GM12864 (cell line): ENCODE measurements at regions not wholly inside any gene's neighbourhood (a gene's known extent, or its start where the extent isn't known, plus 50 kb on each side); places are given as distances from the start of the nearest gene placed in this dataset.

ENCODE experiments used
- DNase-seq: peaks from one replicate; pipeline ENCODE4 v3.0.0-alpha.2; 2011; ENCODE audit warnings: low read depth
- H3K4me3 ChIP-seq: 2 replicates; pipeline ENCODE4 v1.5.1; 2011; ENCODE audit warnings: mild to moderate bottlenecking, low read depth, low read length, control low read depth
- CTCF ChIP-seq: IDR thresholded peaks from 2 replicates; pipeline ENCODE4 v1.5.1; 2011; ENCODE audit warnings: low read depth, mild to moderate bottlenecking, moderate library complexity, low read length, control low read depth, inconsistent platforms; ENCODE audit errors: missing control alignments

DNA sequence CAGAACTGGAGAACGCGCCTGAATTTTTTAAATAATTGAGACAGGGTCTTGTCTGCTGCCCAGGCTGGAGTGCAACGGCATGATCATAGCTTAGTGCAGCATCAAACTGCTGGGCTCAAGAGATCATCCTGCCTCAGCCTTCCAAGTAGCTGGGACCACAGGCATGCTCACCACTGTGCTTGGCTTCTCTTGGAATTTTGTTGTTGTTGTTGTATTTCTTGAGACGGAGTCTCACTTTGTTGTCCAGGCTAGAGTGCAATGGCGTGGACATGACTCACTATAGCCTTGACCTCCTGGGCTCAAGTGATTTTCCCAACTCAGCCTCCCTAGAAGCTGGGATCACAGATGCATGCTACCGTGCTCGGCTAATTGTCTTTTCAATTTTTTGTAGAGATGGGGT, 58.4 kb upstream of the DAB2IP start:
- no peak for TF ChIP-seq CTCF
- no peak overlapping the region for H3K4me3 ChIP-seq
- no peak for DNase-seq

DNA sequence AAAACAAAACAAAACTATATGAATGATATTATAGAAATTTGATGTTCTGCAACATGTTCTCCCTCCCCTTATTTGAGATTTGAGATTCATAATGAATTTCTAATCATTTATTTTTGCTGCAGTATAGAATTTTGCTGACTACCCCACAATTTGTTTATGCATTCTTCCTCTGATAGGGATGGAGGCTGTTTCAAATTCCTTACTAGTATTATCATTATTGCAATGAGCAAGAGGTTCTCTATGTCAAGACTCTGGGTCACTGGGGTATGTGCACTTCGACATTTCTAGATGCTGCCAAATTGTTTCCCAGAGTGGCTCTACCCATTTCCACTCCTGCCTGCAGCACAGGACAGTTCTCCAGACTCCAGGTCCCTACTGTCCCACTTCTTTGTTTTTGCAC, 54.9 kb upstream of the DAB2IP start:
- DNase-seq: no peak

GRCh38 chr9:121597698-121598166, 53.7 kb upstream of the DAB2IP start:
- no peak for DNase-seq
- no peak for TF ChIP-seq CTCF
- H3K4me3 ChIP-seq: no peak overlapping the region

More for the DNA sequence above, 54.9 kb upstream of the DAB2IP start:
- no peak overlapping the region for H3K4me3 ChIP-seq
- TF ChIP-seq CTCF: no peak

- H3K4me3 ChIP-seq: no peak overlapping the region
- TF ChIP-seq CTCF: no peak
- DNase-seq: no peak
Observed at GRCh38 chr9:121598167-121598964, 53.1 kb upstream of the DAB2IP start.

- no peak for DNase-seq
- no peak for TF ChIP-seq CTCF
Observed at GRCh38 chr9:121598965-121599871, 52.2 kb upstream of the DAB2IP start.

GRCh38 chr9:121599872-121600585, 51.4 kb upstream of the DAB2IP start:
- TF ChIP-seq CTCF: no peak
- no peak for DNase-seq
- H3K4me3 ChIP-seq: no peak overlapping the region

More at GRCh38 chr9:121598965-121599871, 52.2 kb upstream of the DAB2IP start:
- no peak overlapping the region for H3K4me3 ChIP-seq
